Fibroblast of mammary gland (primary cell): ENCODE measurements at regions not wholly inside any gene's neighbourhood (a gene's known extent, or its start where the extent isn't known, plus 50 kb on each side); places are given as distances from the start of the nearest gene placed in this dataset.
"Not testable (repeated sequence)": the region's sequence is repeated elsewhere in the genome, so short reads cannot be mapped to it uniquely, and the experiment has no call there.

ENCODE experiments used
- DNase-seq: peaks from one replicate; pipeline ENCODE4 v3.0.0-alpha.2; 2010; ENCODE audit warnings: low read depth
- H3K4me3 ChIP-seq: 2 replicates; pipeline ENCODE4 v1.5.1; 2011; ENCODE audit warnings: low read depth, mild to moderate bottlenecking, low read length, moderate library complexity; ENCODE audit not compliant: control insufficient read depth
- CTCF ChIP-seq: conservative IDR thresholded peaks from 2 replicates; pipeline ENCODE4 v1.5.1; 2011; ENCODE audit warnings: low read depth, low read length, inconsistent platforms; ENCODE audit not compliant: control insufficient read depth, insufficient read depth

- TF ChIP-seq CTCF = no peak
- H3K4me3 ChIP-seq = no peak overlapping the region
- no peak for DNase-seq
Measured at GRCh38 chr5:96101358-96102089, 139.9 kb upstream of the ELL2 start.

GRCh38 chr5:96097488-96097887, 135.8 kb upstream of the ELL2 start:
- not testable (repeated sequence) for DNase-seq, H3K4me3 ChIP-seq

DNA sequence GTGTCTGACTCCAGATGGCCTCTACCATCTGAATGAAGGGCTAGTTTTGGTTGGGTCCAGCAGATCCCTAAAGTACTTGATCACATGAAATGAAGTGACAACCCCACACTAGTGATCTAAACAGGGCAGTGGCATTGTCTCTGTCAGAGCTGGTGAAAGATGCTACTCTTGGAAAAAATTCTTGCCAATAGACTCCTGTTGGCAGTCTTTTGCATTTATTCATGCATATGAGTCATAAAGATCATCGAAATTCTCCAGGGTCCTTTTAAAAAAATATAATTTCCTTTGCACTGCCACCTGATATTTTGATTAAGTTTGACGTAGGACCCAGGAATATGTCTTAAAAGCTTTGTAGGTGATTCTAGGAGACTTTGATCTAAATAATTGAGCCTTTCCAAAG, 135.1 kb upstream of the ELL2 start:
- peak; percentile 63 for DNase-seq
- TF ChIP-seq CTCF = peak; percentile 2

DNA sequence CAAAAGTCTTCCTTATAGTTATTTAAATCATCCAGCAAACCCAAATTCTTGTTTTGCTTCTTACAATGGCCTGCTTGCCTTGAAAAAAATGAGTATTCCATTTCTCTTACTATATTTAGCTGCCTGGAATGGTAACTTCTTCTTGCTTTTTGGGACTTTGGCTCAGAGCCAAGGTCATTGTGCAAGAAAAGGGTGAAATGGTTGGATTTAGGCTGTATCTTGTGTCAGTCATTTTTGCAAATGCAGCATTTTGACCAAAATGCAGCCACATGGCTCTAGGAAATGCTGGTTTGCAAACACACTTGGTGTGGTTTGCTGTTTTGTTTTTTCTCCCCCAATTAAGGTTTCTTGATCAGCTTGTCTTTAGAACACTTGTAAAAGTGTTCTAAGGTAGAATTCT, 133.3 kb upstream of the ELL2 start:
- H3K4me3 ChIP-seq = no peak overlapping the region
- TF ChIP-seq CTCF = no peak
- peak; percentile 19 for DNase-seq

More for the DNA sequence above, 135.1 kb upstream of the ELL2 start:
- no peak overlapping the region for H3K4me3 ChIP-seq

DNA sequence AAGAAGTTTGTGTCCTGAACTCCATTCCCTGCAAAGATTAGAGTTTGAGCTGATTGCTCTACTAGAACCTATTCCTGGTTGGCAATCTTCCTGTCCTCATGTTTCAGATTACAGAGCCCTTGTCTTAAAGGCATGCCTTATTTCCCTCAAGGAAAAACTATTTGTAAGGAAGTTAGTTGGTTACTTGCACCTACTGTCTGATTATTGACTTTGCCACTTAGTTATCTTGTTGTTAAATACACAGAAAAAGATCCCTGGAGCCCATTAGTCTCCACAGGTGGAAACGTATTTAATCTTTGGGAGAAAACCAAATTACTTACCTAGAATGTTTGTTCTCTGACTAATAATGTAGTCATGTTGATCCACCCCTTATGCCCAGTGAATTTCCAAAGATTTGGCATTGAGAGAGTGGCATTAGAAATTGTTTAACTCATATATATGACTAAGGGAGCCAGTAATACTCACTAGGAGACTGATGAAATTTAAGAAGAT, 132.3 kb upstream of the ELL2 start:
- no peak for TF ChIP-seq CTCF
- peak; percentile 38 for DNase-seq
- no peak overlapping the region for H3K4me3 ChIP-seq

- no peak for DNase-seq
- no peak for TF ChIP-seq CTCF
- no peak overlapping the region for H3K4me3 ChIP-seq
Measured at GRCh38 chr5:96093340-96093739, 131.7 kb upstream of the ELL2 start.

GRCh38 chr5:96091874-96092273, 130.2 kb upstream of the ELL2 start:
- H3K4me3 ChIP-seq = no peak overlapping the region
- TF ChIP-seq CTCF = no peak
- DNase-seq = no peak
